ENCODE measurements at regions not wholly inside any gene's neighbourhood (a gene's known extent, or its start where the extent isn't known, plus 50 kb on each side); places are given as distances from the start of the nearest gene placed in this dataset.
"Not testable (repeated sequence)": the region's sequence is repeated elsewhere in the genome, so short reads cannot be mapped to it uniquely, and the experiment has no call there.

- in situ Hi-C loops (cut with HindIII; ENCODE audit: low pct_unique_long_range_greater_than_20kb, low sequenced_read_pairs) = no loop called here
- DNase-seq (ENCODE audit: low read depth, low spot score) = no peak
Measured at GRCh38 chr7:145718129-145718528, 398.5 kb upstream of the CNTNAP2 start.

GRCh38 chr7:145700488-145700887 lies 416.1 kb upstream of the CNTNAP2 start:
- no peak for DNase-seq (ENCODE audit: low read depth, low spot score)
- in situ Hi-C loops (cut with HindIII; ENCODE audit: low pct_unique_long_range_greater_than_20kb, low sequenced_read_pairs) = no loop called here

- DNase-seq (ENCODE audit: low read depth, low spot score) = no peak
- in situ Hi-C loops (cut with HindIII; ENCODE audit: low pct_unique_long_range_greater_than_20kb, low sequenced_read_pairs) = no loop called here
Measured at GRCh38 chr7:145698526-145699262, 417.9 kb upstream of the CNTNAP2 start.

GRCh38 chr7:145697412-145698107 lies 419.0 kb upstream of the CNTNAP2 start:
- DNase-seq (ENCODE audit: low read depth, low spot score); in situ Hi-C loops (cut with HindIII; ENCODE audit: low pct_unique_long_range_greater_than_20kb, low sequenced_read_pairs): not testable (repeated sequence)

- no peak for DNase-seq (ENCODE audit: low read depth, low spot score)
- in situ Hi-C loops (cut with HindIII; ENCODE audit: low pct_unique_long_range_greater_than_20kb, low sequenced_read_pairs) = no loop called here
Measured at GRCh38 chr7:145696071-145696470, 420.5 kb upstream of the CNTNAP2 start.

- peak; percentile 79 for DNase-seq (ENCODE audit: low read depth, low spot score)
- in situ Hi-C loops (cut with HindIII; ENCODE audit: low pct_unique_long_range_greater_than_20kb, low sequenced_read_pairs) = no loop called here
Measured at GRCh38 chr7:145692237-145692950, 424.2 kb upstream of the CNTNAP2 start.

GRCh38 chr7:145691377-145691914 lies 425.2 kb upstream of the CNTNAP2 start:
- in situ Hi-C loops (cut with HindIII; ENCODE audit: low pct_unique_long_range_greater_than_20kb, low sequenced_read_pairs) = no loop called here
- no peak for DNase-seq (ENCODE audit: low read depth, low spot score)

GRCh38 chr7:145681646-145682045 lies 435.0 kb upstream of the CNTNAP2 start:
- in situ Hi-C loops (cut with HindIII; ENCODE audit: low pct_unique_long_range_greater_than_20kb, low sequenced_read_pairs) = no loop called here
- no peak for DNase-seq (ENCODE audit: low read depth, low spot score)

- in situ Hi-C loops (cut with HindIII; ENCODE audit: low pct_unique_long_range_greater_than_20kb, low sequenced_read_pairs) = no loop called here
- DNase-seq (ENCODE audit: low read depth, low spot score) = no peak
Measured at GRCh38 chr7:145681159-145681558, 435.4 kb upstream of the CNTNAP2 start.

GRCh38 chr7:145665499-145666258 lies 450.9 kb upstream of the CNTNAP2 start:
- in situ Hi-C loops (cut with HindIII; ENCODE audit: low pct_unique_long_range_greater_than_20kb, low sequenced_read_pairs) = no loop called here
- no peak for DNase-seq (ENCODE audit: low read depth, low spot score)

- no peak for DNase-seq (ENCODE audit: low read depth, low spot score)
- in situ Hi-C loops (cut with HindIII; ENCODE audit: low pct_unique_long_range_greater_than_20kb, low sequenced_read_pairs) = no loop called here
Measured at GRCh38 chr7:145655666-145656065, 460.9 kb upstream of the CNTNAP2 start.

GRCh38 chr7:145645135-145645515 lies 471.5 kb upstream of the CNTNAP2 start:
- in situ Hi-C loops (cut with HindIII; ENCODE audit: low pct_unique_long_range_greater_than_20kb, low sequenced_read_pairs) = no loop called here
- DNase-seq (ENCODE audit: low read depth, low spot score) = no peak

GRCh38 chr7:145644426-145645134 lies 472.0 kb upstream of the CNTNAP2 start:
- no peak for DNase-seq (ENCODE audit: low read depth, low spot score)
- in situ Hi-C loops (cut with HindIII; ENCODE audit: low pct_unique_long_range_greater_than_20kb, low sequenced_read_pairs) = no loop called here

GRCh38 chr7:145643981-145644380 lies 472.6 kb upstream of the CNTNAP2 start:
- no peak for DNase-seq (ENCODE audit: low read depth, low spot score)
- in situ Hi-C loops (cut with HindIII; ENCODE audit: low pct_unique_long_range_greater_than_20kb, low sequenced_read_pairs) = no loop called here

GRCh38 chr7:145633513-145633912 lies 483.1 kb upstream of the CNTNAP2 start:
- no peak for DNase-seq (ENCODE audit: low read depth, low spot score)

GRCh38 chr7:145624618-145625017 lies 492.0 kb upstream of the CNTNAP2 start:
- in situ Hi-C loops (cut with HindIII; ENCODE audit: low pct_unique_long_range_greater_than_20kb, low sequenced_read_pairs) = no loop called here
- no peak for DNase-seq (ENCODE audit: low read depth, low spot score)

More at GRCh38 chr7:145633513-145633912, 483.1 kb upstream of the CNTNAP2 start:
- in situ Hi-C loops (cut with HindIII; ENCODE audit: low pct_unique_long_range_greater_than_20kb, low sequenced_read_pairs) = no loop called here

GRCh38 chr7:145605963-145606362 lies 510.6 kb upstream of the CNTNAP2 start:
- no peak for DNase-seq (ENCODE audit: low read depth, low spot score)
- in situ Hi-C loops (cut with HindIII; ENCODE audit: low pct_unique_long_range_greater_than_20kb, low sequenced_read_pairs) = no loop called here
